HepG2 (cell line): ENCODE measurements at regions not wholly inside any gene's neighbourhood (a gene's known extent, or its start where the extent isn't known, plus 50 kb on each side); places are given as distances from the start of the nearest gene placed in this dataset.

Experiments
- ATAC-seq: fragments of 200-7000 bp; cut with Tn5 transposase; 3 replicates; pipeline ENCODE4 v1.9.1; 2020; ENCODE audit warnings: mild to moderate bottlenecking, moderate library complexity
- BruUV-seq: library from RNA; stranded (reverse); fragments of 400-500 nt; replicated peaks from 2 replicates; lab custom pipeline; 2021; lab: Mats Ljungman, UMichigan
- CTCF ChIA-PET: fragments of 300-600 bp; formaldehyde crosslinking; extraction: SDS; loops from one replicate; lab custom pipeline; 2021; ENCODE audit warnings: low total read pairs, inconsistent platforms, low intra/inter-chr PET ratio; lab: Yijun Ruan, JAX
- POLR2A ChIA-PET: fragments of 350-600 bp; sonication (Branson Sonifier 250); formaldehyde crosslinking; loops from one replicate; lab custom pipeline; 2020; ENCODE audit warnings: antibody characterized with exemption, inconsistent platforms; lab: Yijun Ruan, JAX
- DNase-seq: peaks from one replicate; pipeline ENCODE4 v3.0.0-alpha.2; 2015; ENCODE audit warnings: low spot score
- FAIRE-seq: peaks from 3 replicates; lab custom pipeline; 2011; peaks lifted over from hg19 to GRCh38; lab: Jason Lieb, UNC
- H2AFZ ChIP-seq: one replicate; pipeline ENCODE4 v1.6.1; 2011; ENCODE audit warnings: low read length, inconsistent platforms
- H3K27ac ChIP-seq: fragments of 300-600 bp; 3 replicates; pipeline ENCODE4 v1.8.0; 2011; ENCODE audit warnings: mixed run types, mild to moderate bottlenecking, mixed read lengths, low read length, inconsistent platforms; ENCODE audit not compliant: insufficient read depth; ENCODE audit errors: extremely low read length
- H3K27me3 ChIP-seq, 2 experiments: fragments of 200-600 bp in 1 of 2; 2 replicates in 1 of 2; 3 replicates in 1 of 2; pipeline versions ENCODE4 v1.6.0 to v1.8.0; 2011; ENCODE audit warnings: low read length in 2 of 2, mild to moderate bottlenecking in 2 of 2, moderate library complexity in 2 of 2, inconsistent platforms in 1 of 2; ENCODE audit not compliant: insufficient read depth in 2 of 2, control insufficient read depth in 1 of 2
- H3K36me3 ChIP-seq, 2 experiments: fragments of 200-600 bp in 1 of 2; replicated peaks in 1 of 2; 2 replicates in 1 of 2; 3 replicates in 1 of 2; pipeline versions ENCODE4 v1.5.1 to v1.8.0; 2011; ENCODE audit warnings: low read length in 2 of 2, inconsistent platforms in 1 of 2; ENCODE audit not compliant: insufficient read depth in 2 of 2, control insufficient read depth in 1 of 2
- H3K4me1 ChIP-seq: 2 replicates; pipeline ENCODE4 v1.5.1; 2012; ENCODE audit warnings: low read length, inconsistent platforms; ENCODE audit not compliant: insufficient read depth
- H3K4me2 ChIP-seq: 2 replicates; pipeline ENCODE4 v1.6.0; 2011; ENCODE audit warnings: low read depth, low read length, inconsistent platforms
- H3K4me3 ChIP-seq, 3 experiments: fragments of 200-600 bp in 1 of 3; sonication (generic), shearing (Covaris generic) in 1 of 3; replicated peaks in 1 of 3; 2 replicates each; pipeline ENCODE4 v1.5.1; 2011 to 2016; ENCODE audit warnings: low read length in 3 of 3, inconsistent platforms in 2 of 3, low read depth in 2 of 3, mild to moderate bottlenecking in 2 of 3, control low read depth in 1 of 3, mixed read lengths in 1 of 3; ENCODE audit not compliant: insufficient read depth in 1 of 3
- H3K79me2 ChIP-seq: one replicate; pipeline ENCODE4 v1.6.1; 2011; ENCODE audit warnings: low read length, inconsistent platforms; ENCODE audit not compliant: insufficient read depth
- H3K9ac ChIP-seq: 2 replicates; pipeline ENCODE4 v1.6.0; 2011; ENCODE audit warnings: mild to moderate bottlenecking, low read depth, low read length, inconsistent platforms; ENCODE audit not compliant: insufficient read depth
- H3K9me3 ChIP-seq: 2 replicates; pipeline ENCODE4 v1.5.1; 2012; ENCODE audit warnings: mild to moderate bottlenecking, low read length
- H4K20me1 ChIP-seq: 2 replicates; pipeline ENCODE4 v1.6.0; 2011; ENCODE audit warnings: inconsistent platforms, mild to moderate bottlenecking, low read length, moderate library complexity; ENCODE audit not compliant: insufficient read depth
- ATF7 ChIP-seq, 2 experiments: fragments of 450-650 bp in 1 of 2; sonication (generic) in 1 of 2; formaldehyde crosslinking in 1 of 2; IDR thresholded peaks; 2 replicates each; pipeline versions ENCODE4 v1.4.0 to v1.6.1; 2016 to 2020; ENCODE audit warnings: antibody characterized with exemption in 1 of 2, mild to moderate bottlenecking in 1 of 2, missing genetic modification reagents in 1 of 2
- CREB1 ChIP-seq, 2 experiments: fragments of 450-650 bp in 1 of 2; IDR thresholded peaks; 2 replicates each; pipeline ENCODE4 v1.6.1; 2016 to 2017; ENCODE audit warnings: control low read depth in 1 of 2, mild to moderate bottlenecking in 1 of 2, missing compliant biosample characterization in 1 of 2, missing genetic modification characterization in 1 of 2
- E2F2 ChIP-seq: sonication (generic); formaldehyde crosslinking; IDR thresholded peaks from 2 replicates; pipeline ENCODE4 v1.4.0; 2020; ENCODE audit warnings: missing genetic modification reagents, borderline replicate concordance
- HES4 ChIP-seq: sonication (generic); formaldehyde crosslinking; IDR thresholded peaks from 2 replicates; pipeline ENCODE4 v1.9.0; 2021; ENCODE audit warnings: mild to moderate bottlenecking, missing genetic modification reagents, borderline replicate concordance
- HNF1A ChIP-seq, 2 experiments: sonication (generic) in 1 of 2; formaldehyde crosslinking in 1 of 2; IDR thresholded peaks; 2 replicates each; pipeline versions ENCODE4 v1.4.0 to v1.6.1; 2016 to 2020; ENCODE audit warnings: borderline replicate concordance in 1 of 2, low read depth in 1 of 2, mild to moderate bottlenecking in 1 of 2, missing genetic modification reagents in 1 of 2
- TMF1 ChIP-seq: sonication (generic); formaldehyde crosslinking; IDR thresholded peaks from 2 replicates; pipeline ENCODE4 v1.8.1; 2022; ENCODE audit warnings: low read depth, missing genetic modification reagents
- ZNF574 ChIP-seq: sonication (generic); formaldehyde crosslinking; IDR thresholded peaks from 2 replicates; pipeline ENCODE4 v1.4.0; 2020; ENCODE audit warnings: missing genetic modification reagents
- ZNF780A ChIP-seq: sonication (generic); formaldehyde crosslinking; IDR thresholded peaks from 2 replicates; pipeline ENCODE4 v1.8.0; 2022; ENCODE audit warnings: mild to moderate bottlenecking, missing genetic modification reagents, moderate library complexity
- WGBS: methylation state at CpG from one replicate; pipeline ENCODE4 v1.1.6; 2017; ENCODE audit warnings: low lambda C conversion rate; 5-methylcytosine and 5-hydroxymethylcytosine counted together
- in situ Hi-C: cut with HindIII; loops from 2 replicates; pipeline ENCODE4 v1.10.0; 2017; ENCODE audit warnings: low pct_unique_long_range_greater_than_20kb; ENCODE audit not compliant: extremely low pct_ligation_motif_present
- intact Hi-C: fragments of 100-400 bp; cut with micrococcal nuclease; formaldehyde crosslinking; loops from one replicate; pipeline ENCODE4 v1.10.0; 2022; ENCODE audit not compliant: unreplicated experiment

- DNase-seq: no peak
- CTCF ChIA-PET: no interaction called here
- H4K20me1 ChIP-seq: no peaks in the 10 kb centered on the region
- no peaks in the 10 kb centered on the region for H3K27me3 ChIP-seq
- TF ChIP-seq ZNF574 (no peak), ZNF780A (CRISPR knock-in tag) (no peak), ATF7 (IDR thresholded peaks at IDR 0.05) (peak; percentile 65), ATF7 (CRISPR knock-in tag; IDR thresholded peaks at IDR 0.05) (no peak), CREB1 (IDR thresholded peaks at IDR 0.05) (peak; percentile 81), CREB1 (CRISPR knock-in tag; IDR thresholded peaks at IDR 0.05) (no peak)
- TF ChIP-seq, all 625 proteins: peak for 2
- WGBS: 46% methylated on average over 8 of the region's 8 CpGs
- no TSS peak for BruUV-seq
- H3K4me1 ChIP-seq: no peaks in the 10 kb centered on the region
- H3K36me3 ChIP-seq: no peaks in the 10 kb centered on the region
- H2AFZ ChIP-seq: no peak overlapping the region
- POLR2A ChIA-PET: no interaction called here
- in situ Hi-C loops: no loop called here
- H3K9me3 ChIP-seq: peaks cover 9% of the 10 kb centered on the region; the same call in 1 of the 2 replicates
- no peak overlapping the region for H3K4me2 ChIP-seq
- no peak overlapping the region for H3K4me3 ChIP-seq
- no peak overlapping the region for H3K27ac ChIP-seq
- H3K79me2 ChIP-seq: no peaks in the 10 kb centered on the region
- intact Hi-C loops: no loop called here
- ATAC-seq: no peak
- no peak overlapping the region for H3K9ac ChIP-seq
- no peak for FAIRE-seq
Measured at GRCh38 chr17:11005940-11006339, 168.1 kb upstream of the PIRT start.

GRCh38 chr17:11002417-11002816 is 164.5 kb upstream of the PIRT start:
- no peak overlapping the region for H3K4me2 ChIP-seq
- no peak overlapping the region for H3K4me3 ChIP-seq
- no peaks in the 10 kb centered on the region; a peak in 1 of 5 replicates for H3K27me3 ChIP-seq
- H4K20me1 ChIP-seq: no peaks in the 10 kb centered on the region
- ATAC-seq (no peak), DNase-seq (no peak), FAIRE-seq (no peak)
- no peak overlapping the region for H3K9ac ChIP-seq
- POLR2A ChIA-PET: no interaction called here
- H3K27ac ChIP-seq: no peak overlapping the region
- in situ Hi-C loops (no loop called here), intact Hi-C loops (no loop called here)
- no peaks in the 10 kb centered on the region for H3K36me3 ChIP-seq
- CTCF ChIA-PET: no interaction called here
- no peak overlapping the region for H2AFZ ChIP-seq
- no peaks in the 10 kb centered on the region for H3K4me1 ChIP-seq
- 0% methylated on average over 2 of the region's 2 CpGs for WGBS
- H3K79me2 ChIP-seq: no peaks in the 10 kb centered on the region
- BruUV-seq: no TSS peak
- H3K9me3 ChIP-seq: peaks cover 9% of the 10 kb centered on the region; the same call in 1 of the 2 replicates
- no peak for TF ChIP-seq E2F2 (CRISPR knock-in tag)
- TF ChIP-seq HES4 (CRISPR knock-in tag): no peak
- no peak for TF ChIP-seq HNF1A (IDR thresholded peaks at IDR 0.05; ENCODE audit: low read depth)
- no peak for TF ChIP-seq HNF1A (CRISPR knock-in tag; IDR thresholded peaks at IDR 0.05; ENCODE audit: borderline replicate concordance)
- no peak for TF ChIP-seq TMF1
